GM21737 (cell line): ENCODE measurements at regions not wholly inside any gene's neighbourhood (a gene's known extent, or its start where the extent isn't known, plus 50 kb on each side); places are given as distances from the start of the nearest gene placed in this dataset.

Experiments used
- ATAC-seq: cut with Tn5 transposase; IDR thresholded peaks from one replicate; pipeline ENCODE4 v1.9.1; 2021; ENCODE audit warnings: mild to moderate bottlenecking, moderate library complexity; ENCODE audit not compliant: unreplicated experiment

- ATAC-seq: peak; percentile 82
Observed at GRCh38 chr13:23980160-23980551, 82.9 kb upstream of the C1QTNF9B start.

- ATAC-seq: no peak
Observed at GRCh38 chr13:23983671-23984070, 86.4 kb upstream of the C1QTNF9B start.

DNA sequence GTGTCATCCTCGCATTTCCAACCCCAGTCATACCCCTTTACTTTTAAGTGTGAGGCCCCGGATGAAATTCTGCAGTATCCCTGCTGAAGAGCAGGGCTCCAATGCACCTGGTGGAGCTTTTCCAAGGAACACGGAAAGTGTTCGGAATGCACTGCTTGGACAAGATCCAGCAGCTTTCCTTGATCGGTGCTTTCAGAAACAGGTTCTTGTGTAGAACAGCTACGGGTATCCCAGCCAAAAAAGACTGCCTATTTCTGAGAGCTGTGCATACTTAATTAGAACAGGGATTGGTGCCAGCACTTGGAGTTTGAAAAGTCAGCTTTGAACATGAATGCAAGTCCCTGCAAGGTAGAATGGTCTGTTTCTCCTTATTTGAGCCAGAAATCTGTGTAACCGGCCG is 87.2 kb upstream of the C1QTNF9B start:
- no peak for ATAC-seq

DNA sequence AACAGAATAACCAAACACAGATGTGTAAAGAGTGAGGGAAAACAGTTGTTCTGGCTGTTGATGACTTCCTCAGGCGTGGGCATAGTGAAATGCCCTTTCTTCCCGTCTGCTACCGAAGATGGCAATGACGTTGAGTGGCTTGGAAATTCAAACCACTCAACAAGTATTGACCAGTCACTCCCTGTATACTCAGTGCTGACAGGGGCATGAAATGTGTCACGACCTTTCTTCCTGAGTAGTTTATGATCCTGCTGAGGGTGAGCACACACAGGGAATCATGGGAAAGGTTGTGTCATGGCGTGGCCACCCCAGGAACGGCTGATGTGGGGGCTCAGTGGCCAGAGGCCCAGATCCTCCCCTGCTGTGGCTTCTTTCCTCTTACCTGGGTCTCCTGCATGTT is 87.8 kb upstream of the C1QTNF9B start:
- no peak for ATAC-seq

DNA sequence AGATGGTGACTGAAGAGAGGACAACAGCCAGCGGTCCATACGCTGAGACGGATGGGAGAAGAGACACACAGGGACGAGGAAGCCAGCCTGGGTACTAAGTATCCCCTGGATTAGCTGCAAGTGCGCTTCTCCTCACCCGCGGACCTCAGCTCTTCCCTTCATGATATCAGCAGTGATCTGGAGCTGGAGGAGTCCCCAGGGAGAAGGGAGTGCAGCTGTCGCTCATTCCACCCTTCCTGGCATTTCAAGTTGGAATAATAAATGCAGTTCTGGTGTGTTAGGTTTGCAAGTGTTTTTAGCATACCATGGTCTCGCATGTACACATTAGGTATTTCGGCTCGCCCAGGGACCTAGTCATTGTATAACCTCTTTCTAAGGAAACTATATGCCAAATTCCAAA is 88.5 kb upstream of the C1QTNF9B start:
- ATAC-seq: no peak

GRCh38 chr13:23986619-23987018 is 89.3 kb upstream of the C1QTNF9B start:
- no peak for ATAC-seq

DNA sequence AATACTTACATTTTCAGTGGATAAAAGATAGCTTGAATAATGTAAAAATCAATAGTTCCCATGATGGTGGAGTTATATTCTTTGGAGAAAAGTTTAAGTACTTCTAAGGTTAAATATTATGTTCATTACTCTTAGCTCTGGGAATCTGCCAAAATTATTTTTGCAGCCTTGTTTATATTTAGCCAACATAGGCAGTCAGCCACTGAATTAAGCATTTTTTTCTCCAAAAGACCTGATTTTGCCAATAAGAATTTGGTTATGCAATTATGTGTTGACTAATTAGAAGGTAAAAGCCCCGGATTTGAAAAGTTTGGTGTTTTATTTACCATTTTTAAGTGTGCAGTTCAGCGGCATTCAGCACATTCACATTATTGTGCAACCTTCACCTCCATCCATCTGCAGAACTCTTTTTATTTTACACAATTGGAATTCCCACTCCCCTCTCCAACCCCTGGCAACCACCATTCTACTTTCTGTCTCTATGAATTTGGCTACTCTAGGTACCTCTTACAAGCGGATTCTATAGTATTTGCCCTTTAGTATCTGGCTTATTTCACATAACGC is 90.1 kb upstream of the C1QTNF9B start:
- ATAC-seq: no peak

- no peak for ATAC-seq
Observed at GRCh38 chr13:23988546-23989122, 91.3 kb upstream of the C1QTNF9B start.

DNA sequence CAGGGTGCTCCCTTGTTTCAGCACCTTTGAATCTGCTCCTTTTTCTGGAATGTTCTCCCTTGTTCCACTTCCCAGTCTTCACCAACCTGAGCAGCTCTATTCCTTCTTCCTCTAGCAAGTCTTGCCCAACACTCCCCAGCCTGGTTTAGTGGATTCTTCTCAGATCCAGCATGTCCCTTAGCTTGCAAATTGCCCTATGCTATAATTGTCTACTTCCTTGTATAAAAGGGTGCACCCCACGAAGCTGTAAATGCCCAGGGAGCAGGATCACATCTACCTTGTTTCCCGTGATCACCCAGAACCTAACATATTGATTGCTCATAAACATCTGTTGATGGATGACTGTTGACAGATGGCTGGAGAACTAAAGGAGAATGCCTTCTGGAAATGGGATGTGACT is 93.2 kb upstream of the C1QTNF9B start:
- ATAC-seq: no peak

GRCh38 chr13:23991119-23991518 is 93.8 kb upstream of the C1QTNF9B start:
- no peak for ATAC-seq

- ATAC-seq: no peak
Observed at GRCh38 chr13:23992781-23993679, 95.7 kb upstream of the C1QTNF9B start.

GRCh38 chr13:23993680-23993985 is 96.3 kb upstream of the C1QTNF9B start:
- no peak for ATAC-seq

DNA sequence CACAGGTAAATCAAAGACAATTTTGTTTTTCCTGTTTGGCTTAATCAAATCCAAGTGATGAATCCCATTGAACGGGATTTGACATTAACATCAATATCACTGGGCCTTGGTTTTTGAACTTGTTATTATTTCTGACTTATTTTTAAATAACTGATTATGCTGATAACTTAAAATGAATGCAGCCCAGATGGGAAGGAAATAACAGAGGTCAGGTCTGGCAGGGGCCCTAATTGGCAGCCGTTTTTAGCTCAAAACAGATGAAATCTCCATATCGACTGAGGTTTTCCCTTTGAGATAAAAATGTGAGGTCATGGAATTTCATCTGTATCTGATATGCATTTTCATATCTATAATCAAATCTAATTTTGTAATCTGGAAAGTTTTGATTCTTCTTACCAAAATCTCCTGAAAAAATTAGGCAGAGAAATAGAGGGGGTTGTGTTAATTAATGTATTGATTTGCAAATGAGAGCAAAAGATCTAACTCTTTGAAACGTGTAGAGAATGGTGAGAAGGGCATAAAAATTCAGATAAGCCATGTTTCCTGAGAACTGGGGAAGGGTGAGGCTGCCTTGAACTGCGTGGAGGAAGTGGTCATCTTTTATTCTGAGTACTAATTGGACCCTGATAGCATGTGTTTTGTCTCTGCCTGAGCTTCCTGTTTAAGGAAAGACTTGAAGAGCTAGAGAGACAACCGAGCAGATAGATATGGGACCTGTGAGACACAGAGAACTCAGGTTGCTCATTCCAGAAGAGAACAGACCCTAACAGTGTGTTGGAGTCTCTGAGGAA is 98.2 kb upstream of the C1QTNF9B start:
- ATAC-seq: no peak

- ATAC-seq: no peak
Observed at GRCh38 chr13:23996456-23996855, 99.2 kb upstream of the C1QTNF9B start.

GRCh38 chr13:23999424-23999823 is 102.1 kb upstream of the C1QTNF9B start:
- ATAC-seq: no peak

DNA sequence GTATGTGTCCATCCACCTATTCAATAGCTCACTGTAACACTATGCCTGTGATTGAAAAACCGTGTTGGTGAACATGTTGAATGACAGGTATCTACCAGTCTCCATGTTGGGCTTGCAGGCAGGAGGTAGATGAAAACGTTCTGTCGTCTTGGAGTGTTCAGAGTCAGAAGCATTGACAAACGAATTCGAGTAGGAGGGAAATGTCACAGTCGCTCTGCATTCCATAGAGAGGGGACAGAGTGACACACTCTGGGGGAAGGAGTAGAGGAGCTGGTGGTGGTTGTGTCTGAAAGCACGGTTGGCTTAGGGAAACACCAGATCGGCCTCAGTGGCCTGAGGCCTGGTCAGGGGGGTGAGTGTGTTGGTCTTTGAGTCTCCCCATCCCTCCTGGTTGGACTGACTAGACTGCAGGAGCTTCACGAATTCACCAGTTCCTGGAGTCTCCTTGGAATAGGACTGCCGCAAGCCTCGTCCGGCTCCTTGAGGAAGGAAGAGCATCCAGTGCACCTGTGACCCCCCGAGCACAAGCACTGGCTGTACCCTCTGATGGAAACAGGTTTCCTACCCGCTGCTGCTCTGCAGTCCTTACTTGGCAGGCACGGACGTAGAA is 105.0 kb upstream of the C1QTNF9B start:
- ATAC-seq: no peak

DNA sequence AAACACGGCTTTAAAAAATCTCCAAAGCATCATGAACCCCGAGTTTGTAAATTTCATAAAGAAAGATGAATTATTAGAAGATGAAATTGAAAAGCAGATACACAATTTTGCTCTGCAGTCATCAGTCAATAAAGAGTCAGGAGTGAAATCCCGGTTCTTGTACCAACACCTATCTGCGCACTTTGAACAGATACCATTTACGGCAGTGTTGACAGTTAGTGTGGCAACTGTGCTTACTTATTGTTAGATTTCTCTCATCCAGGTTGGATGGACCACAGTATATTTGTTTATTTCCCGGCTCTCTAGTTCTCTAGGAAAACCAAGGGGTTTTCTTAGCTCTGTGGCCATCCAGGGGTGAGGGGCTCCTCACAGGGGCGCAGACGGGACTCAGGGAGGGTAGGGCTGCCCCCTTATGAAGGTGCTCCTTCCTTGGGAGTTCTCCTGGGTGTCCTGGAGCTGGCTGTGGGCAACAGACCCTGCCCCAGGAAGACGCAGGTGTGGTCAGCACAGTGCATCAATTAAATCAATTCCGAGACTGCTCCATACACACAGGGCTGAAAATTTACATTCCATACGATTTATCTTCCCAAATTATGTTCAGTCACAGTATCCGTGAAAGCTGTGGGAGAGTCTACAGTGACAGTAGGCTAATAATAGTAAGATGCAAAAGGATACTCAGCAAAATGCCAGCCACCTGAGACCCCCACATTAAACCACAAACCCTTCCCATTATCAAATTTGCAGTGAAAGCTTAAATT is 107.0 kb upstream of the C1QTNF9B start:
- no peak for ATAC-seq

- no peak for ATAC-seq
Observed at GRCh38 chr13:24004971-24005370, 107.7 kb upstream of the C1QTNF9B start.

- peak; percentile 62 for ATAC-seq
Observed at GRCh38 chr13:24005755-24006281, 108.5 kb upstream of the C1QTNF9B start.
